Liver (tissue), 3 donors: ENCODE measurements at regions not wholly inside any gene's neighbourhood (a gene's known extent, or its start where the extent isn't known, plus 50 kb on each side); places are given as distances from the start of the nearest gene placed in this dataset.
A peak's percentile ranks its signal among the peaks of the same experiment; 100 is the strongest.

Experiments
- GABPA ChIP-seq, 2 donors: IDR thresholded peaks in 1 of 2; conservative IDR thresholded peaks in 1 of 2; 2 replicates each; pipeline ENCODE4 v1.6.1; 2016; ENCODE audit warnings: antibody characterized with exemption in 2 of 2, mild to moderate bottlenecking in 1 of 2, moderate library complexity in 1 of 2
- NR2F2 ChIP-seq: IDR thresholded peaks from 2 replicates; pipeline ENCODE4 v1.6.1; 2016; ENCODE audit warnings: antibody characterized with exemption
- RAD21 ChIP-seq, 2 donors: IDR thresholded peaks; 2 replicates each; pipeline ENCODE4 v1.6.1; 2016; ENCODE audit warnings: antibody characterized with exemption in 2 of 2, mild to moderate bottlenecking in 2 of 2
- SP1 ChIP-seq: IDR thresholded peaks from 2 replicates; pipeline ENCODE4 v1.6.1; 2018; ENCODE audit warnings: antibody characterized with exemption, mild to moderate bottlenecking
- TAF1 ChIP-seq: conservative IDR thresholded peaks from 2 replicates; pipeline ENCODE4 v1.6.1; 2016; ENCODE audit warnings: antibody characterized with exemption, mild to moderate bottlenecking
- YY1 ChIP-seq: IDR thresholded peaks from 2 replicates; pipeline ENCODE4 v1.6.1; 2016; ENCODE audit warnings: antibody characterized with exemption, mild to moderate bottlenecking
- TF ChIP-seq, protein P1 (sequence below): fragments of 150-350 bp; IDR thresholded peaks from 2 replicates; pipeline ENCODE4 v1.5.1; 2017; ENCODE audit warnings: improper control_type of control experiment, low read depth, low read length; ENCODE audit not compliant: missing input control
- TF ChIP-seq, protein P2 (sequence below): IDR thresholded peaks from 2 replicates; pipeline ENCODE4 v1.6.1; 2016; ENCODE audit warnings: antibody characterized with exemption
- TF ChIP-seq, protein P3 (sequence below): IDR thresholded peaks from 2 replicates; pipeline ENCODE4 v1.6.1; 2016; ENCODE audit warnings: antibody characterized with exemption
- TF ChIP-seq, protein P4 (sequence below): IDR thresholded peaks from 2 replicates; pipeline ENCODE4 v1.6.1; 2016; ENCODE audit warnings: antibody characterized with exemption
- donor health status: healthy.
- donor health status: healthy.

DNA sequence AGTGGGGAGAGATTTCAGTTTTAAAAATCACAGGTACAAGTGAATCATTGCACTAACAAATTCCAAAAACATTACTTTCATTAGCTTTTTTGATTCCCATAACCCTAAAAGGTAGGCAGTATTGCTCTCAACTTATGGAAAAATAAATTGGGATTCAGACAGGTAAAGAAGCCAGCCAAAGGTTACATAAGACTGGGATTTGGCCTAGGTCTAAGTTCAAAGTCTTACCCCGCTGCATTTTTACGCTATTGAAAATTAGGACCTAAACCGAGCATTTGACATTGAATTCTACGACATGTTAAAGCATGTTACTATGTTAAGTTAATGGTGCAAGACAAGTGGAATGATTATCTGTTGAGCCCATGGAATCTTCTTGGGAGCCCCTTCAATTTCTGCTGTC is 89.6 kb downstream of the ENC1 start:
- TF ChIP-seq RAD21 (IDR thresholded peaks at IDR 0.05) = peak in 1 of 2 donors; percentile 34
- TF ChIP-seq NR2F2 = no peak
- TF ChIP-seq, protein P1, sequence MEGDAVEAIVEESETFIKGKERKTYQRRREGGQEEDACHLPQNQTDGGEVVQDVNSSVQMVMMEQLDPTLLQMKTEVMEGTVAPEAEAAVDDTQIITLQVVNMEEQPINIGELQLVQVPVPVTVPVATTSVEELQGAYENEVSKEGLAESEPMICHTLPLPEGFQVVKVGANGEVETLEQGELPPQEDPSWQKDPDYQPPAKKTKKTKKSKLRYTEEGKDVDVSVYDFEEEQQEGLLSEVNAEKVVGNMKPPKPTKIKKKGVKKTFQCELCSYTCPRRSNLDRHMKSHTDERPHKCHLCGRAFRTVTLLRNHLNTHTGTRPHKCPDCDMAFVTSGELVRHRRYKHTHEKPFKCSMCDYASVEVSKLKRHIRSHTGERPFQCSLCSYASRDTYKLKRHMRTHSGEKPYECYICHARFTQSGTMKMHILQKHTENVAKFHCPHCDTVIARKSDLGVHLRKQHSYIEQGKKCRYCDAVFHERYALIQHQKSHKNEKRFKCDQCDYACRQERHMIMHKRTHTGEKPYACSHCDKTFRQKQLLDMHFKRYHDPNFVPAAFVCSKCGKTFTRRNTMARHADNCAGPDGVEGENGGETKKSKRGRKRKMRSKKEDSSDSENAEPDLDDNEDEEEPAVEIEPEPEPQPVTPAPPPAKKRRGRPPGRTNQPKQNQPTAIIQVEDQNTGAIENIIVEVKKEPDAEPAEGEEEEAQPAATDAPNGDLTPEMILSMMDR = no peak
- TF ChIP-seq SP1 = peak; percentile 34
- TF ChIP-seq, protein P2, sequence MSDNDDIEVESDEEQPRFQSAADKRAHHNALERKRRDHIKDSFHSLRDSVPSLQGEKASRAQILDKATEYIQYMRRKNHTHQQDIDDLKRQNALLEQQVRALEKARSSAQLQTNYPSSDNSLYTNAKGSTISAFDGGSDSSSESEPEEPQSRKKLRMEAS = no peak
- TF ChIP-seq GABPA (IDR thresholded peaks at IDR 0.05 in 1 of 2, conservative IDR thresholded peaks at IDR 0.05 in 1 of 2) = no peak
- TF ChIP-seq, protein P3, sequence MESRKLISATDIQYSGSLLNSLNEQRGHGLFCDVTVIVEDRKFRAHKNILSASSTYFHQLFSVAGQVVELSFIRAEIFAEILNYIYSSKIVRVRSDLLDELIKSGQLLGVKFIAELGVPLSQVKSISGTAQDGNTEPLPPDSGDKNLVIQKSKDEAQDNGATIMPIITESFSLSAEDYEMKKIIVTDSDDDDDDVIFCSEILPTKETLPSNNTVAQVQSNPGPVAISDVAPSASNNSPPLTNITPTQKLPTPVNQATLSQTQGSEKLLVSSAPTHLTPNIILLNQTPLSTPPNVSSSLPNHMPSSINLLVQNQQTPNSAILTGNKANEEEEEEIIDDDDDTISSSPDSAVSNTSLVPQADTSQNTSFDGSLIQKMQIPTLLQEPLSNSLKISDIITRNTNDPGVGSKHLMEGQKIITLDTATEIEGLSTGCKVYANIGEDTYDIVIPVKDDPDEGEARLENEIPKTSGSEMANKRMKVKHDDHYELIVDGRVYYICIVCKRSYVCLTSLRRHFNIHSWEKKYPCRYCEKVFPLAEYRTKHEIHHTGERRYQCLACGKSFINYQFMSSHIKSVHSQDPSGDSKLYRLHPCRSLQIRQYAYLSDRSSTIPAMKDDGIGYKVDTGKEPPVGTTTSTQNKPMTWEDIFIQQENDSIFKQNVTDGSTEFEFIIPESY = peak; percentile 19
- TF ChIP-seq YY1 = no peak
- TF ChIP-seq, protein P4, sequence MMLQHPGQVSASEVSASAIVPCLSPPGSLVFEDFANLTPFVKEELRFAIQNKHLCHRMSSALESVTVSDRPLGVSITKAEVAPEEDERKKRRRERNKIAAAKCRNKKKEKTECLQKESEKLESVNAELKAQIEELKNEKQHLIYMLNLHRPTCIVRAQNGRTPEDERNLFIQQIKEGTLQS = no peak
- no peak for TF ChIP-seq TAF1
